Heart left ventricle (tissue), 16 donors: ENCODE measurements at regions not wholly inside any gene's neighbourhood (a gene's known extent, or its start where the extent isn't known, plus 50 kb on each side); places are given as distances from the start of the nearest gene placed in this dataset.

Experiments
- ATAC-seq, 4 donors: fragments of 200-7000 bp; cut with Tn5 transposase; one replicate each; pipeline ENCODE4 v1.9.1; 2020 to 2022; ENCODE audit warnings: moderate library complexity in 4 of 4, mild to moderate bottlenecking in 3 of 4, moderate number of reproducible peaks in 1 of 4
- DNase-seq, 5 donors: peaks; one replicate each; pipeline ENCODE4 v3.0.0-alpha.2; 2020
- H3K27ac ChIP-seq, 12 donors: fragments of 200-600 bp; sonication (generic) in 4 of 12; one replicate each; pipeline versions ENCODE4 v1.5.0 to v1.8.0; 2016 to 2022; ENCODE audit warnings: mild to moderate bottlenecking in 2 of 12
- H3K27me3 ChIP-seq, 9 donors: fragments of 200-600 bp; sonication (generic) in 2 of 9; one replicate each; pipeline versions ENCODE4 v1.5.1 to v1.8.0; 2016 to 2022; ENCODE audit warnings: mild to moderate bottlenecking in 3 of 9
- H3K36me3 ChIP-seq, 9 donors: fragments of 200-600 bp; sonication (generic) in 2 of 9; one replicate each; pipeline versions ENCODE4 v1.5.0 to v1.8.0; 2018 to 2022; ENCODE audit warnings: mild to moderate bottlenecking in 2 of 9
- H3K4me1 ChIP-seq, 12 donors: fragments of 200-600 bp; sonication (generic) in 4 of 12; one replicate each; pipeline versions ENCODE4 v1.5.0 to v1.8.0; 2016 to 2022; ENCODE audit warnings: mild to moderate bottlenecking in 3 of 12
- H3K4me3 ChIP-seq, 12 donors: fragments of 200-600 bp; sonication (generic) in 4 of 12; one replicate each; pipeline versions ENCODE4 v1.5.0 to v1.8.0; 2017 to 2022; ENCODE audit warnings: mild to moderate bottlenecking in 9 of 12, moderate library complexity in 4 of 12
- H3K9me3 ChIP-seq, 12 donors: fragments of 200-600 bp; sonication (generic) in 4 of 12; one replicate each; pipeline versions ENCODE4 v1.5.0 to v1.8.0; 2016 to 2022; ENCODE audit warnings: mild to moderate bottlenecking in 1 of 12
- POLR2A ChIP-seq, 2 donors: fragments of 450-650 bp; IDR thresholded peaks; one replicate each; pipeline ENCODE4 v1.6.1; 2017; ENCODE audit warnings: antibody characterized with exemption in 2 of 2, mild to moderate bottlenecking in 2 of 2, moderate library complexity in 2 of 2
- WGBS, 4 donors: extraction: QIAGEN DNeasy Blood & Tissue Kit in 2 of 4; methylation state at CpG; one replicate each; pipeline versions ENCODE4 v1.1.5 to v1.1.7; 2013 to 2018; 5-methylcytosine and 5-hydroxymethylcytosine counted together
- intact Hi-C, 10 donors: fragments of 100-400 bp; cut with DNase I; formaldehyde crosslinking; loops; one replicate each; pipeline versions ENCODE4 v1.11.1 to v1.14.2; 2022
- TF ChIP-seq, protein P1 (sequence below), 12 donors: fragments of 200-600 bp; sonication (generic) in 4 of 12; IDR thresholded peaks; one replicate each; pipeline versions ENCODE4 v1.5.0 to v1.8.0; 2018 to 2022; ENCODE audit warnings: antibody characterized with exemption in 12 of 12, mild to moderate bottlenecking in 5 of 12
- donor health status: ischemic (EF 13 %, LVEDD 7.1; RV severe dilation, severe dysfunction).
- donor health status: healthy with polysubstance abuse.
- donor health status: DM: no; HTN: yes; CAD: no.
- donor health status: DM: no; HTN: no; CAD: no.
- donor health status: ischemic (EF 25% LVEDD 6.9; RV normal size, moderate dysfunction).
- donor health status: ischemic (EF 25% LVEDD 5.7; RV mildly dilated, moderate dysfunction).
- donor health status: healthy.
- donor health status: DM: yes; HTN: yes; CAD: no.
- donor health status: ischemic (EF 35%, LVEDD 5.7; RV mildly dilated, moderate dysfunction).
- donor health status: nonischemic (EF 11% LVEDD 7.7; RV severe dilation, severe dysfunction).
- donor health status: DM: yes; HTN: yes; CAD: no.
- donor health status: PGD.
- donor health status: ischemic (EF 29% LVEDD 5.4; RV normal size, mild dysfunction).
- donor health status: nonischemic (EF 23%, LVEDD 6.1; RV moderate dilation, normal function).

GRCh38 chr6:55012454-55012853, 161.9 kb upstream of the HCRTR2 start:
- ATAC-seq (no peak), DNase-seq (no peak)
- 92 to 98% (median 93%) methylated on average over 4 of the region's 4 CpGs for WGBS, 4 donors
- Histone ChIP-seq H3K27me3 (no peaks in the 10 kb centered on the region), H3K9me3 (no peaks in the 10 kb centered on the region), H3K4me3 (no peak overlapping the region), H3K4me1 (peaks cover 0 to 24% (median 0%) of the 10 kb centered on the region in 12 donors), H3K36me3 (no peaks in the 10 kb centered on the region), H3K27ac (no peak overlapping the region)
- TF ChIP-seq, protein P1, sequence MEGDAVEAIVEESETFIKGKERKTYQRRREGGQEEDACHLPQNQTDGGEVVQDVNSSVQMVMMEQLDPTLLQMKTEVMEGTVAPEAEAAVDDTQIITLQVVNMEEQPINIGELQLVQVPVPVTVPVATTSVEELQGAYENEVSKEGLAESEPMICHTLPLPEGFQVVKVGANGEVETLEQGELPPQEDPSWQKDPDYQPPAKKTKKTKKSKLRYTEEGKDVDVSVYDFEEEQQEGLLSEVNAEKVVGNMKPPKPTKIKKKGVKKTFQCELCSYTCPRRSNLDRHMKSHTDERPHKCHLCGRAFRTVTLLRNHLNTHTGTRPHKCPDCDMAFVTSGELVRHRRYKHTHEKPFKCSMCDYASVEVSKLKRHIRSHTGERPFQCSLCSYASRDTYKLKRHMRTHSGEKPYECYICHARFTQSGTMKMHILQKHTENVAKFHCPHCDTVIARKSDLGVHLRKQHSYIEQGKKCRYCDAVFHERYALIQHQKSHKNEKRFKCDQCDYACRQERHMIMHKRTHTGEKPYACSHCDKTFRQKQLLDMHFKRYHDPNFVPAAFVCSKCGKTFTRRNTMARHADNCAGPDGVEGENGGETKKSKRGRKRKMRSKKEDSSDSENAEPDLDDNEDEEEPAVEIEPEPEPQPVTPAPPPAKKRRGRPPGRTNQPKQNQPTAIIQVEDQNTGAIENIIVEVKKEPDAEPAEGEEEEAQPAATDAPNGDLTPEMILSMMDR (IDR thresholded peaks at IDR 0.05), result no peak
- no peak for TF ChIP-seq POLR2A (IDR thresholded peaks at IDR 0.05)
- intact Hi-C loops, result no loop called here

DNA sequence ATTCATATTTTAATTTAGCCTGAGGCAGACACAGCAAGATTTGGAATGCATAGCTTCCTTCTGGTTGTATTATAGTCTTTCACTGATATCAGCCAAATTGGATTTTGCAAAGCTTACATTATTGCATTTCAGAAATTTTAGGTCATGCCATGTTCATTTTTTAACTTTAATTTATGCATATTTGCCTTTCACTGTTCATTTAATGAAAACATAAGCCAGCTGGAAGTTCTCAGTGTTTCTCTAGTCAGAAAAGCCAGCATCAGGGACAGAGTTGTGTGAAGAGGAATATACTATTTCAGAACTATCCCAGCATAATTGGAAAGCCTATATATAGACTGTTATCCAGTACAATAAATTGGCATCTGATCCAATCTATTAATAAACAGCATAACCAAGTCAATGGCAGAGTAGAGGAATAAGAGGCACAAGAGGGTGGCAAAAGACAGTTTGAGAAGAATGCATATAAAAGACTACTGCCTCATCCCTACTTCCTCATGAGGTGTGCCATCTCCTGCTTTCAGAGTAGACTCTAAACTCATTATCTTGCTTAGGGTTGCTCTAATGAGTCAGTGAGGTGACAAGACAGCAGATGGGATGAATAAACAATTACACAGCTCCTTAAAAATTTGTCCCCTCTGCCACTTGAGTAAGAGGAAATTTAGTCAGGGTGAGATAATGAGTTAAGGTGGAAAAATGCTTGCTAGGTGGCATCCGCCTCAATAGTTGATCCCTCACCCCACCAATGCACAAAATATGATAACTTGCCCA, 159.8 kb upstream of the HCRTR2 start:
- no peaks in the 10 kb centered on the region for H3K27me3 ChIP-seq
- DNase-seq, result no peak
- H3K27ac ChIP-seq, result no peak overlapping the region
- intact Hi-C loops, result no loop called here
- WGBS, 4 donors, result 57 to 74% (median 61%) methylated on average over 1 of the region's 1 CpG
- H3K9me3 ChIP-seq, result no peaks in the 10 kb centered on the region
- TF ChIP-seq, protein P1 (IDR thresholded peaks at IDR 0.05), result no peak
- no peak for TF ChIP-seq POLR2A (IDR thresholded peaks at IDR 0.05)
- no peaks in the 10 kb centered on the region for H3K36me3 ChIP-seq
- ATAC-seq, result peak in 2 of 4 donors; percentile 12 to 63
- peaks cover 0 to 24% (median 0%) of the 10 kb centered on the region in 12 donors for H3K4me1 ChIP-seq
- no peak overlapping the region for H3K4me3 ChIP-seq

- no peak for DNase-seq
- H3K27me3 ChIP-seq, result no peaks in the 10 kb centered on the region
- H3K4me1 ChIP-seq, result peaks cover 0 to 24% (median 0%) of the 10 kb centered on the region in 12 donors
- H3K4me3 ChIP-seq, result no peak overlapping the region
- no peaks in the 10 kb centered on the region for H3K36me3 ChIP-seq
- ATAC-seq, result peak; percentile 60 to 92 (median 75)
- TF ChIP-seq POLR2A (IDR thresholded peaks at IDR 0.05), result no peak
- TF ChIP-seq, protein P1 (IDR thresholded peaks at IDR 0.05), result no peak
- intact Hi-C loops, result no loop called here
- WGBS, 4 donors, result 52 to 70% (median 66%) methylated on average over 1 of the region's 1 CpG
- H3K27ac ChIP-seq, result no peak overlapping the region
- peaks cover 0 to 5% (median 0%) of the 10 kb centered on the region in 12 donors for H3K9me3 ChIP-seq
Observed at GRCh38 chr6:55016261-55016660, 158.1 kb upstream of the HCRTR2 start.

DNA sequence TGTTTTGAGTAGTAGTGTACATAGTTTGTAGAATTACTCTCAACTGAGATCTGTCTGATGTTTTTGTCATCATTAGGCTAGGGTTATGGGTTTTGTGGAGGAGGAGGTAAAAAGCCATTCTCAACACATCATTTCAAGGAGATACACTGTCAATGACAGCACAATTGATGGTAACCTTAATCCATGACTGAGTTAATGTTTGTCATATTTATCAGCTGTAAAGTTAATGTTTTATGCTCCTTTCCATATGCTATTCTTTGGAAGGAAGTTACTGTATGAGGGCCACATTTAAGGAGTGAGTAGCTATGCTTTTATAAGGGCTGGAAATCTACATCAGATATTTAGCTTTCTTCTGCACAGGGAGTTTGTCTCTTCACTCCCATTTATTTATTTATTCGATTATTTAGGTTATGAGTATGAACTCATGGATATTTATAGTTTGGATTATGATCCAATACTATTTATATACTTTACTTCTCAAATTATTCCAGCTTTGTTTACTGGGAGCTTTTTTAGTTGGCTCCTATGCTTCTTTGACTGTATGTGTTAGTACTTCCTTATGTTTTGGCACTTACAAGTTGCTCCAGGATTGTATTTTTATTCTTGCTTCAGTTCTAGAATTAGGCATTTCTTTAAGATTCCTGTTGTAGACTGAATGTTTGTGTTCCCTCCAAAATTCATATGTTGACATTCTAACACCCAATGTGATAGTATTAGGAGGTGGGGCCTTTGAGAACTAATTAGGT, 156.6 kb upstream of the HCRTR2 start:
- Histone ChIP-seq H3K27ac (no peak overlapping the region), H3K27me3 (no peaks in the 10 kb centered on the region), H3K9me3 (peaks cover 0 to 5% (median 0%) of the 10 kb centered on the region in 12 donors), H3K36me3 (no peaks in the 10 kb centered on the region), H3K4me3 (no peak overlapping the region), H3K4me1 (peaks cover 0 to 19% (median 0%) of the 10 kb centered on the region in 12 donors)
- TF ChIP-seq, protein P1 (IDR thresholded peaks at IDR 0.05), result no peak
- TF ChIP-seq POLR2A (IDR thresholded peaks at IDR 0.05), result no peak
- intact Hi-C loops, result no loop called here
- WGBS, 4 donors, result 46 to 68% (median 57%) methylated on average over 1 of the region's 1 CpG
- no peak for ATAC-seq
- DNase-seq, result no peak
